NOMO-1 treated with DMSO at 0.1 percent for 48 hours (cell line): ENCODE measurements at regions not wholly inside any gene's neighbourhood (a gene's known extent, or its start where the extent isn't known, plus 50 kb on each side); places are given as distances from the start of the nearest gene placed in this dataset.
"Not testable (repeated sequence)": the region's sequence is repeated elsewhere in the genome, so short reads cannot be mapped to it uniquely, and the experiment has no call there.

ENCODE experiments used
- DNase-seq: peaks from one replicate; lab custom pipeline; 2025; ENCODE audit not compliant: unreplicated experiment; lab: John Stamatoyannopoulos, UW

GRCh38 chr12:25682421-25682820 is 129.3 kb upstream of the LMNTD1 start:
- no peak for DNase-seq

GRCh38 chr12:25684070-25684469 is 131.0 kb upstream of the LMNTD1 start:
- no peak for DNase-seq

DNA sequence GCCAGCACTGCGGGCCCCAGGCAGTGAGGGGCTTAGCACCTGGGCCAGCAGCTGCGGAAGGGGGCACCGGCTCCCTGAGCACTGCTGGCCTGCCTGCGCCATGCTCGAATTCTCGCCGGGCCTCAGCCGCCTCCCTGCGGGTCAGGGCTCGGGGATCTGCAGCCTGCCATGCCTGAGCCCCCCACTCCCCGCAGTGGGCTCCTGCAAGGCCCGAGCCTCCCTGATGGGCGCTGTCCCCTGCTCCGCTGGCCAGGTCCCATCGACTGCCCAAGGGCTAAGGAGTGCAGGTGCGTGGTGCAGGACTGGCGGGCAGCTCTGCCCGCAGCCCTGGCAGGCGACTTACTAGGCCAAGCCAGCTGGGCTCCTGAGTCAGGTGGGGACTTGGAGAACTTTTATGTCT is 133.3 kb upstream of the LMNTD1 start:
- no peak for DNase-seq

- DNase-seq, result no peak
These were observed 134.1 kb upstream of the LMNTD1 start for GRCh38 chr12:25687226-25687625.

DNA sequence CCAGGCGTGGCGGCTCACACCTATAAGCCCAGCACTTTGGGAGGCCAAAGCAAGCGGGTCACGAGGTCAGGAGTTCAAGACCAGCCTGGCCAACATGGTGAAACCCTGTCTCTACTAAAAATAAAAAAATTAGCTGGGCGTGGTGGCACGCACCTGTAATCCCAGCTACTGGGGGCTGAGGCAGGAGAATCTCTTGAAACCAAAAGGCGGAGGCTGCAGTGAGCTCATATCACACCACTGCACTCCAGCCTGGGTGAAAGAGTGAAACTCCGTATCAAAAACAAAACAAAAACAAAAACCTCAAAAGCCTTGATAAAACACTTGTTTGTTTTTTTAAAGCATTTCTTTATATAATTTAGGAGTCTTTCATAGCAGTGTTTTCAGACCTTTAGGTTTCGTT is 135.8 kb upstream of the LMNTD1 start:
- not testable (repeated sequence) for DNase-seq

- no peak for DNase-seq
These were observed 137.0 kb upstream of the LMNTD1 start for GRCh38 chr12:25689996-25690501.

- DNase-seq, result peak; percentile 17
These were observed 138.1 kb upstream of the LMNTD1 start for GRCh38 chr12:25690996-25691864.

GRCh38 chr12:25691865-25692114 is 138.7 kb upstream of the LMNTD1 start:
- no peak for DNase-seq

GRCh38 chr12:25692115-25693035 is 139.3 kb upstream of the LMNTD1 start:
- DNase-seq, result no peak

GRCh38 chr12:25694072-25694471 is 141.0 kb upstream of the LMNTD1 start:
- DNase-seq, result no peak

DNA sequence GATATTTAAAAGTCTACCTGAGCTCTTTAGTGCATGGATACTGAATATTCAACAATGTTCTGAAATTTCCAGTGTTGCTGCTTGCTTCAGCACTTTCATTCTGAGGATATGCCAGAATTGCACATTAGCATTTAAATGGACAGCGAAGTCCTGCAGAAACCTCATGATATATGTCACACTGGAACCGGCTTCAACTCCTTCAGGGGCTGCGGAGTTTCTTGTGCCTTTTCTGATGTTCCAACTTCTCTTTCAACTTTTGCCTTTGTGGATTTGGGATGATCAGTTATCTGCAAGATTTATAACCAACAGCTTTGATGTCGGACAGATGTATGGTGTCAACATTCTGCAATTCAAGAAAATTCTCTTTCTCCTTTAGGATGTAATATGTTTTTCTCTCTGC is 142.5 kb upstream of the LMNTD1 start:
- DNase-seq, result no peak

GRCh38 chr12:25698772-25699171 is 145.7 kb upstream of the LMNTD1 start:
- no peak for DNase-seq

- DNase-seq, result no peak
These were observed 146.4 kb upstream of the LMNTD1 start for GRCh38 chr12:25699454-25699853.

DNA sequence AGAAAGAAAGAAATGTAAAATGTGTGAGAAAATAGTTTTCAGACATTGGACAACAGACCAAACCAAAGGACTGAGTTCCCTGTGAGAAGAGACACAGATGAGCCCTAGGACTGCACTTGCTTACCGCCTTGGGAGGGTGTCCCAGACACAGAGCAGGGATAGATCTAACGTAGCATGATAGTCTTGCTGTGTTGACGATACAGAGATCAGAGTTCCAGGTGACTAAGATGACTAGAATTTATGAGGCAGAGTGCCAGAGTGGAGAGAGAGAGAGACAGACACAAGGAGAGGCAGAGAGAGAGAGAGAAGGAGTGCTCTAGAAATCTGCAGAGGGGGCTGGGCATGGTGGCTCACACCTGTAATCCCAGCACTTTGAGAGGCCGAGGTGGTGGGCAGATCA is 148.2 kb upstream of the LMNTD1 start:
- no peak for DNase-seq

- no peak for DNase-seq
These were observed 149.5 kb upstream of the LMNTD1 start for GRCh38 chr12:25702553-25702952.

DNA sequence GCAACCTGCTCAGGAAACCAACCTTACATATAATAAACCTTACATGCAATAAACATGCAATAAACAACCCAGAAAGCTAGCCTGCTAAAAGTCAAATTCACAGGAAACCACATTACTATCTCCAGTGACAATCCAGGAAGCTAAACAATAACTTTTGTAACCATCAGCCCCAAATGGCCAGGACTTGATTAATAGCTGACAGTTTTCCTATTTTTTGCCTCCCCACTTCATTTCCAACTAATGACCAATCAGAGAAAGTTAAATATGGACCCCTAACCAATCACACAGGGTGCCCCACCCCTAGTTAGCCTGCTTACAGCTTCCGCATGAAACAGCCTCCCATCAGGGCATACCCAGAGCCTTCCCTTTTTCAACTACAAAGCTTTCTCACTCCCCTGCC is 152.2 kb upstream of the LMNTD1 start:
- peak; percentile 73 for DNase-seq

DNA sequence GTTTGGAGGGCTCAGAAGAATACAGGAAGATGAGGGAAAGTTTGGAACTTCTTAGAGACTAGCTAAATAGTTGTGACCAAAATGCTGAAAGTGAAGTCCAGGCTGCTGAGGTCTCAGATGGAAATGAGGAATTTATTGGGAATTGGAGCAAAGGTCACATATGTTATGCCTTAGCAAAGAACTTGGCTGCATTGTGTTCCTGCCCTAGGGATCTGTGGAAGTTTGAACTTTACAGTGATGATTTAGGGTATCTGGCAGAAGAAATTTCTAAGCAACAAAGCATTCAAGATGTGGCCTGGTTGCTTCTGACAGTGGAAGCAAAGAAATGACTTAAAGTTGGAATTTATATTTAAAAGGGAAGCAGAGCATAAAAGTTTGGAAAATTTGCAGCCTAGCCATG is 153.6 kb upstream of the LMNTD1 start:
- DNase-seq, result not testable (repeated sequence)

GRCh38 chr12:25707056-25707455 is 154.0 kb upstream of the LMNTD1 start:
- DNase-seq, result no peak

DNA sequence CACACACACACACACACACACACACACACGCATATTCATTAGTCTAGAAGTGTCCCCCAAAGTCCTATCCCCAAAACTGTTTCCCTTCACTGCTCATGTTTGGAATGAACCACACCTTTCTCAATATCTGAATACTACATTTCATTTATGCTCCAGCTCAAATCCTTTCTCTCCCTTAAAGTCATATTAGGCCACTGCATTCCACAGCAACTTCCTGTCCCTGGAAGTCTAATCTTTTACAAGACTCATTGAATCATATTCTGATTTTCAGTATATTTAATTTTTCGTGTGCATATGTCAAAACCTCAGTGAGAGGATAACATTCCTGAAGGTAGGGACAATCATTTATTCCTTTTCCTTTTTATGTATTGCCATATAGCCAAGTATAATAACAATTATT is 155.6 kb upstream of the LMNTD1 start:
- no peak for DNase-seq

DNA sequence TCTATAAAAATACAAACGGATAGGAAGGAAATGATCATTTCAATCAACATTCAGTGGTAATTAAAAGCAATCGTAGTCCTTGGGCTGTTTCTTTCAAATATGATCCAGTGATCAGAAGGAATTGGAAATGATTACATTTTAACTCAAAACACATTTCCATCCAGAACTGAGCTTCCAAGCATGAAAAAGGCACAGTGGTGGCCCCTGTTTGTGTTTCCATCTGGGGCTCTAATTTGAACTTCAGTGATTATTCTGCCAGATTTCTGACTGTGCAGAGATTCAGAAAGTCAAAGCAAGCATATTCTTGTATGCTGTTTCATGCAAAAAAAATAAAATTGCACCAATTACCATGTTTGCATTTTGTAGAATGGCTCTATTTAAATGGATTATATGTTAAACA is 157.0 kb upstream of the LMNTD1 start:
- no peak for DNase-seq

DNA sequence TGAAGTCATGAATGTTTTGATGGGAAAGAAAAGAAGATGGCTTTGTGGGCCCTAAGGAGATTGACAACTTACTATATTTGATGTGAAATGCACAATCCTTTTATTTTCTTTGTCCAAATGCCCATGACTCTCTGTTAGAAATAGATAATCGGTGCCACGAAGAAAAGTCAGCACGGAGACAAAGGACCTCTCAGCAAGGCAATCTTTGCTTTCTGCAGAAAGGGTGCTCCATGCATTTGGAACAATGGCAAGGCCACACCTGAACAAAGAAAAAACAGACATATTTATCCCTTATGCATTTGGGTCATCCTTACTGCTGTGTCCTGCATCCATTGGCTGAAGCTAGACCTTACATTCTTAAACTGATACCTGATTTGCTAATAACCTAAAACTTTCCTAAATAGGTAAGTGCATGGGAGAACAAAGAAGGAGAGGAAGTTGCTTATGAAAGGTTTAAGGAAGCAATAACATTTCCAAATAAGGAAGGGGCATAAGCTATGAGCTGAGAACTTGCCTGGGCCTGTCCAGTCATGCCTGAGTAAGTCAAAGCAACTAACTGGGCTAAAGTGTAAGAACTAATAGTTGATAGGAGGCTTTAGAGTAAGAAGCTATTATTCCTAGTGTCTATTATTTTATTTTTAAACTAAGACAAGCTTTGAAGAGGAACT is 158.0 kb upstream of the LMNTD1 start:
- DNase-seq, result peak; percentile 38

DNA sequence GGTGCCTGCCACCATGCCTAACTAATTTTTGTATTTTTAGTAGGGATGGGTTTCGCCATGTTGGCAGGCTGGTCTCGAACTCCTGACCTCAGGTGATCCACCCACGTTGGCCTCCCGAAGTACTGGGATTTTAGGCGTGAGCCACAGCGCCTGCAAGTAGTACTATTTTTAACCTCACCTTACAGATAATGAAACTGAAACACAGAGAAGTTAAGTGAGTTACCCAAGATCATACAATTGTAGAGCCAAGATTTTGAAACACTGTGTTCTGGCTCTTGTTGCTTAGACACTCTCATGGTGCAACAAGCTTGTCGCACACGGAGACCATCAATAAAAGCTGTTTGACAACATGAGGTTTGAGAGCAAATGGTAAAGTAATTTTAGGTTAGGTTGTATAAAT is 159.1 kb upstream of the LMNTD1 start:
- DNase-seq, result peak; percentile 67
